Common myeloid progenitor, CD34-positive (primary cell): ENCODE measurements at regions not wholly inside any gene's neighbourhood (a gene's known extent, or its start where the extent isn't known, plus 50 kb on each side); places are given as distances from the start of the nearest gene placed in this dataset.
"Not testable (repeated sequence)": the region's sequence is repeated elsewhere in the genome, so short reads cannot be mapped to it uniquely, and the experiment has no call there.

ENCODE experiments used
- CTCF ChIA-PET: fragments of 350-600 bp; sonication (Branson Sonifier 250); formaldehyde crosslinking; loops from one replicate; lab custom pipeline; 2021; ENCODE audit warnings: antibody characterized with exemption; lab: Charles Lee
- POLR2A ChIA-PET: fragments of 350-600 bp; sonication (Branson Sonifier 250); formaldehyde crosslinking; loops from one replicate; lab custom pipeline; 2021; ENCODE audit warnings: antibody characterized with exemption; lab: Charles Lee
- DNase-seq, 3 donors: peaks; one replicate each; pipeline versions ENCODE4 v3.0.0 to v3.0.0-alpha.2; 2013
- H3K27ac ChIP-seq, 2 experiments: 1 replicate in 1 of 2; 2 replicates in 1 of 2; pipeline ENCODE4 v1.7.0; 2013; ENCODE audit warnings: inconsistent platforms in 2 of 2, low read length in 2 of 2, mild to moderate bottlenecking in 2 of 2, low read depth in 1 of 2, moderate library complexity in 1 of 2; ENCODE audit not compliant: severe bottlenecking in 2 of 2, insufficient read depth in 1 of 2, poor library complexity in 1 of 2
- H3K27me3 ChIP-seq, 5 experiments: replicated peaks in 2 of 5; 1 replicate in 3 of 5; 2 replicates in 2 of 5; pipeline versions ENCODE4 v1.6.1 to v1.7.0; 2013; ENCODE audit warnings: low read length in 4 of 5, mild to moderate bottlenecking in 2 of 5, moderate library complexity in 2 of 5, inconsistent platforms in 1 of 5; ENCODE audit not compliant: insufficient read depth in 5 of 5, control insufficient read depth in 4 of 5
- H3K36me3 ChIP-seq, 4 experiments: 1 replicate in 2 of 4; 2 replicates in 2 of 4; pipeline versions ENCODE4 v1.6.1 to v1.7.0; 2013; ENCODE audit warnings: low read length in 3 of 4, control low read depth in 1 of 4, mild to moderate bottlenecking in 1 of 4; ENCODE audit not compliant: control insufficient read depth in 4 of 4, insufficient read depth in 4 of 4
- H3K4me1 ChIP-seq, 4 experiments: 1 replicate in 3 of 4; 2 replicates in 1 of 4; pipeline versions ENCODE4 v1.6.1 to v1.7.1; 2013; ENCODE audit warnings: low read length in 3 of 4, mild to moderate bottlenecking in 3 of 4, control low read depth in 1 of 4, inconsistent platforms in 1 of 4, moderate library complexity in 1 of 4; ENCODE audit not compliant: control insufficient read depth in 4 of 4, insufficient read depth in 4 of 4; ENCODE audit errors: control extremely low read depth in 1 of 4
- H3K4me3 ChIP-seq, 7 experiments: 1 replicate in 4 of 7; 2 replicates in 3 of 7; pipeline versions ENCODE4 v1.5.1 to v1.7.0; 2013; ENCODE audit warnings: mild to moderate bottlenecking in 7 of 7, low read length in 6 of 7, moderate library complexity in 6 of 7, inconsistent platforms in 2 of 7, low read depth in 2 of 7, control low read depth in 1 of 7; ENCODE audit not compliant: insufficient read depth in 4 of 7, control insufficient read depth in 1 of 7; ENCODE audit errors: extremely low read depth in 1 of 7
- H3K9me3 ChIP-seq, 5 experiments: 1 replicate in 4 of 5; 2 replicates in 1 of 5; pipeline versions ENCODE4 v1.6.1 to v1.7.1; 2013; ENCODE audit warnings: low read length in 4 of 5, mild to moderate bottlenecking in 2 of 5, inconsistent platforms in 1 of 5, low read depth in 1 of 5, moderate library complexity in 1 of 5; ENCODE audit not compliant: control insufficient read depth in 4 of 5, insufficient read depth in 2 of 5; ENCODE audit errors: control extremely low read depth in 1 of 5
- WGBS: methylation state at CpG from one replicate; pipeline ENCODE4 v1.1.5; 2013; ENCODE audit not compliant: insufficient coverage; 5-methylcytosine and 5-hydroxymethylcytosine counted together

GRCh38 chr6:144921206-144921975 is 636.3 kb downstream of the UTRN start:
- WGBS: 100% methylated on average over 4 of the region's 6 CpGs
- Histone ChIP-seq H3K4me3 (no peak overlapping the region), H3K27ac (no peak overlapping the region), H3K4me1 (no peaks in the 10 kb centered on the region), H3K27me3 (no peaks in the 10 kb centered on the region), H3K36me3 (no peaks in the 10 kb centered on the region), H3K9me3 (no peaks in the 10 kb centered on the region)
- ChIA-PET POLR2A (no interaction called here), CTCF (no interaction called here)
- DNase-seq: no peak

GRCh38 chr6:144922120-144922722 is 637.1 kb downstream of the UTRN start:
- CTCF ChIA-PET: no interaction called here
- Histone ChIP-seq H3K27me3 (no peaks in the 10 kb centered on the region), H3K27ac (no peak overlapping the region), H3K36me3 (no peaks in the 10 kb centered on the region), H3K9me3 (no peaks in the 10 kb centered on the region), H3K4me1 (no peaks in the 10 kb centered on the region), H3K4me3 (no peak overlapping the region)
- no peak for DNase-seq
- 90% methylated on average over 2 of the region's 3 CpGs for whole genome bisulfite sequencing
- POLR2A ChIA-PET: no interaction called here

GRCh38 chr6:144922771-144923490 is 637.8 kb downstream of the UTRN start:
- CTCF ChIA-PET, H3K4me1 ChIP-seq, H3K27me3 ChIP-seq, H3K4me3 ChIP-seq, H3K36me3 ChIP-seq, H3K9me3 ChIP-seq, POLR2A ChIA-PET, DNase-seq, H3K27ac ChIP-seq: not testable (repeated sequence)
- 100% methylated on average over 1 of the region's 5 CpGs for WGBS

GRCh38 chr6:144923491-144923787 is 638.3 kb downstream of the UTRN start:
- POLR2A ChIA-PET, H3K4me3 ChIP-seq, H3K27me3 ChIP-seq, DNase-seq, CTCF ChIA-PET, H3K27ac ChIP-seq, H3K4me1 ChIP-seq, H3K9me3 ChIP-seq, H3K36me3 ChIP-seq: not testable (repeated sequence)
- WGBS: 90% methylated on average over 3 of the region's 5 CpGs

GRCh38 chr6:144928847-144929246 is 643.7 kb downstream of the UTRN start:
- no peaks in the 10 kb centered on the region for H3K27me3 ChIP-seq
- no peak overlapping the region for H3K27ac ChIP-seq
- no peak for DNase-seq
- WGBS: 70% methylated on average over 1 of the region's 1 CpG
- no peak overlapping the region for H3K4me3 ChIP-seq
- no peaks in the 10 kb centered on the region for H3K4me1 ChIP-seq
- CTCF ChIA-PET: interaction anchor here (1.7 kb wide), 1 partner anchor 345 kb away, joined by 8 read pairs; no protein-coding TSS in a partner anchor
- peaks cover 0 to 1% (median 0%) of the 10 kb centered on the region in 5 experiments for H3K9me3 ChIP-seq
- no peaks in the 10 kb centered on the region for H3K36me3 ChIP-seq
- POLR2A ChIA-PET: no interaction called here

DNA sequence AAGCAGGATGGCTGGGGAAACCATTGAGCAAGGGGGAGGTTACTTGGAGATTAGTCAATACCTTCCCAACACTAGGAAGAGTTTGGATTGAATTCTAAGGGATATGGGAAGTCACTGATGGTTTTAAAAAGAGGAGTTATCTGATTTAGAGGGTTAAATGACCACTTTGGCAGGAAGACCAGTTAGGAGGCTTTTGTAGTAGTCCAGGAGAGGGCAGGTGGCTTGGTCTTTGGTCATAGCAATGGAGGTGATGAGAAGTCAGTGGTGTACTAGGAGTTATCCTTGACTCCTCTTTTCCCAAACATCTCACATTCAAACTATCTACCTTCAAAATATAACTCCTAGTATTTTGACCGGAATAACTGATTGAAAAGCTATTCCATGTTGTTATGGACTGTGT is 644.1 kb downstream of the UTRN start:
- Histone ChIP-seq H3K9me3 (peaks cover 0 to 5% (median 0%) of the 10 kb centered on the region in 5 experiments), H3K4me1 (no peaks in the 10 kb centered on the region), H3K27me3 (no peaks in the 10 kb centered on the region), H3K36me3 (no peaks in the 10 kb centered on the region), H3K4me3 (no peak overlapping the region), H3K27ac (no peak overlapping the region)
- DNase-seq: no peak
- WGBS: no CpG with 5 or more reads among the region's 1 CpG
- ChIA-PET POLR2A (no interaction called here), CTCF (interaction anchor here (1.7 kb wide), 1 partner anchor 345 kb away, joined by 8 read pairs; no protein-coding TSS in a partner anchor)
